ENCODE measurements at regions not wholly inside any gene's neighbourhood (a gene's known extent, or its start where the extent isn't known, plus 50 kb on each side); places are given as distances from the start of the nearest gene placed in this dataset.

GRCh38 chr15:91426412-91426811 is 326.4 kb downstream of the SV2B start:
- no peak for TF ChIP-seq CTCF (conservative IDR thresholded peaks at IDR 0.05; ENCODE audit: low read depth, low read length)
- TF ChIP-seq EZH2phosphoT487 (IDR thresholded peaks at IDR 0.05; ENCODE audit: borderline replicate concordance, low read length), result no peak
